ENCODE measurements at regions not wholly inside any gene's neighbourhood (a gene's known extent, or its start where the extent isn't known, plus 50 kb on each side); places are given as distances from the start of the nearest gene placed in this dataset.

GRCh38 chr21:15437883-15438282 is 291.9 kb upstream of the USP25 start:
- TF ChIP-seq POLR2AphosphoS5 (IDR thresholded peaks at IDR 0.05) (peak in 3 of 4 donors; percentile 29 to 40 (median 33)), EP300 (IDR thresholded peaks at IDR 0.05) (peak in 1 of 4 donors; percentile 17), POLR2A (IDR thresholded peaks at IDR 0.05) (no peak), CTCF (IDR thresholded peaks at IDR 0.05) (no peak)
- no peaks in the 10 kb centered on the region for H3K27me3 ChIP-seq
- peak overlapping the region in 2 of 4 donors; percentile 3 to 15 for H3K27ac ChIP-seq
- intact Hi-C loops (cut with DNase I): no loop called here
- no peaks in the 10 kb centered on the region for H3K36me3 ChIP-seq
- 24 to 53% methylated on average over 2 of the region's 2 CpGs for WGBS, 2 donors
- no peak overlapping the region for H3K4me3 ChIP-seq
- no peaks in the 10 kb centered on the region for H3K9me3 ChIP-seq
- DNase-seq: no peak
- peaks cover 0 to 47% (median 16%) of the 10 kb centered on the region in 4 donors for H3K4me1 ChIP-seq

GRCh38 chr21:15439726-15440125 is 290.1 kb upstream of the USP25 start:
- DNase-seq: no peak
- no peak overlapping the region for H3K4me3 ChIP-seq
- intact Hi-C loops (cut with DNase I): loop anchor here (10.0 kb wide), 1 partner anchor 375 kb away; the partner anchor contains the start of gene NRIP1
- no peaks in the 10 kb centered on the region for H3K27me3 ChIP-seq
- no peak overlapping the region for H3K27ac ChIP-seq
- no peaks in the 10 kb centered on the region for H3K9me3 ChIP-seq
- H3K36me3 ChIP-seq: no peaks in the 10 kb centered on the region
- WGBS, 2 donors: 49 to 81% methylated on average over 1 of the region's 1 CpG
- peaks cover 0 to 58% (median 34%) of the 10 kb centered on the region in 4 donors for H3K4me1 ChIP-seq
- TF ChIP-seq POLR2A (IDR thresholded peaks at IDR 0.05) (no peak), POLR2AphosphoS5 (IDR thresholded peaks at IDR 0.05) (no peak), CTCF (IDR thresholded peaks at IDR 0.05) (no peak), EP300 (IDR thresholded peaks at IDR 0.05) (no peak)

GRCh38 chr21:15441060-15441493 is 288.7 kb upstream of the USP25 start:
- peaks cover 0 to 58% (median 34%) of the 10 kb centered on the region in 4 donors for H3K4me1 ChIP-seq
- TF ChIP-seq CTCF (IDR thresholded peaks at IDR 0.05) (no peak), POLR2A (IDR thresholded peaks at IDR 0.05) (no peak), POLR2AphosphoS5 (IDR thresholded peaks at IDR 0.05) (no peak), EP300 (IDR thresholded peaks at IDR 0.05) (no peak)
- DNase-seq: no peak
- no peaks in the 10 kb centered on the region for H3K9me3 ChIP-seq
- intact Hi-C loops (cut with DNase I): loop anchor here (10.0 kb wide), 1 partner anchor 376 kb away; the partner anchor contains the start of gene NRIP1
- H3K27ac ChIP-seq: peak overlapping the region in 2 of 4 donors; percentile 42 to 57
- H3K36me3 ChIP-seq: no peaks in the 10 kb centered on the region
- 52 to 82% methylated on average over 3 of the region's 3 CpGs for WGBS, 2 donors
- H3K4me3 ChIP-seq: no peak overlapping the region
- H3K27me3 ChIP-seq: no peaks in the 10 kb centered on the region

- no peak for DNase-seq
- H3K9me3 ChIP-seq: no peaks in the 10 kb centered on the region
- no peaks in the 10 kb centered on the region for H3K27me3 ChIP-seq
- no peak overlapping the region for H3K4me3 ChIP-seq
- H3K4me1 ChIP-seq: peaks cover 0 to 58% (median 34%) of the 10 kb centered on the region in 4 donors
- peak overlapping the region in 2 of 4 donors; percentile 57 to 61 for H3K27ac ChIP-seq
- TF ChIP-seq EP300 (IDR thresholded peaks at IDR 0.05) (no peak), POLR2A (IDR thresholded peaks at IDR 0.05) (no peak), CTCF (IDR thresholded peaks at IDR 0.05) (no peak), POLR2AphosphoS5 (IDR thresholded peaks at IDR 0.05) (peak in 2 of 4 donors; percentile 20 to 22)
- intact Hi-C loops (cut with DNase I): loop anchor here (10.0 kb wide), 1 partner anchor 377 kb away; the partner anchor contains the start of gene NRIP1
- no peaks in the 10 kb centered on the region for H3K36me3 ChIP-seq
These were observed 287.8 kb upstream of the USP25 start for GRCh38 chr21:15441992-15442391.
